H9 (cell line): ENCODE measurements at regions not wholly inside any gene's neighbourhood (a gene's known extent, or its start where the extent isn't known, plus 50 kb on each side); places are given as distances from the start of the nearest gene placed in this dataset.

ENCODE experiments used
- DNase-seq: peaks from one replicate; pipeline ENCODE4 v3.0.0-alpha.2; 2017
- H2AFZ ChIP-seq: one replicate; pipeline ENCODE4 v1.6.1; 2013; ENCODE audit warnings: mild to moderate bottlenecking, low read length, control low read depth, moderate library complexity
- H2AK5ac ChIP-seq: 2 replicates; pipeline ENCODE4 v1.6.1; 2013; ENCODE audit warnings: low read length, control low read depth, mixed read lengths; ENCODE audit not compliant: insufficient read length
- H2BK120ac ChIP-seq: one replicate; pipeline ENCODE4 v1.6.1; 2013; ENCODE audit warnings: low read depth, mild to moderate bottlenecking, low read length, control low read depth, inconsistent platforms; ENCODE audit not compliant: poor library complexity, severe bottlenecking
- H2BK12ac ChIP-seq: 2 replicates; pipeline ENCODE4 v1.6.1; 2013; ENCODE audit warnings: low read length, control low read depth, mixed read lengths, low read depth; ENCODE audit not compliant: insufficient read length
- H2BK15ac ChIP-seq: 2 replicates; pipeline ENCODE4 v1.6.1; 2013; ENCODE audit warnings: low read depth, low read length, control low read depth
- H2BK20ac ChIP-seq: one replicate; pipeline ENCODE4 v1.6.1; 2013; ENCODE audit warnings: low read depth, mild to moderate bottlenecking, low read length, control low read depth, inconsistent platforms; ENCODE audit not compliant: poor library complexity, severe bottlenecking
- H2BK5ac ChIP-seq: 2 replicates; pipeline ENCODE4 v1.6.1; 2013; ENCODE audit warnings: low read length, control low read depth, mixed read lengths; ENCODE audit not compliant: insufficient read length
- H3K14ac ChIP-seq: 2 replicates; pipeline ENCODE4 v1.6.1; 2013; ENCODE audit warnings: low read length, control low read depth; ENCODE audit not compliant: insufficient read depth
- H3K18ac ChIP-seq: 2 replicates; pipeline ENCODE4 v1.6.1; 2013; ENCODE audit warnings: low read depth, mild to moderate bottlenecking, mixed read lengths, low read length, control low read depth; ENCODE audit not compliant: insufficient read length
- H3K23ac ChIP-seq: 2 replicates; pipeline ENCODE4 v1.6.1; 2013; ENCODE audit warnings: low read length, control low read depth, mixed read lengths, low read depth; ENCODE audit not compliant: insufficient read length
- H3K23me2 ChIP-seq: 2 replicates; pipeline ENCODE4 v1.6.1; 2013; ENCODE audit warnings: low read depth, mild to moderate bottlenecking, mixed read lengths, low read length, control low read depth; ENCODE audit not compliant: insufficient read length, poor library complexity, severe bottlenecking
- H3K27ac ChIP-seq: 2 replicates; pipeline ENCODE4 v1.5.1; 2013; ENCODE audit warnings: low read length, control low read depth, mixed read lengths, low read depth; ENCODE audit not compliant: insufficient read length
- H3K27me3 ChIP-seq: 2 replicates; pipeline ENCODE4 v1.6.1; 2013; ENCODE audit warnings: low read length, control low read depth, inconsistent platforms; ENCODE audit not compliant: insufficient read depth
- H3K4ac ChIP-seq: 2 replicates; pipeline ENCODE4 v1.6.1; 2013; ENCODE audit warnings: low read depth, mild to moderate bottlenecking, control low read depth, inconsistent platforms, low read length, moderate library complexity
- H3K4me1 ChIP-seq: 2 replicates; pipeline ENCODE4 v1.6.1; 2013; ENCODE audit warnings: low read length, control low read depth, inconsistent platforms; ENCODE audit not compliant: insufficient read depth
- H3K4me2 ChIP-seq: 2 replicates; pipeline ENCODE4 v1.6.1; 2013; ENCODE audit warnings: low read length, control low read depth, mixed read lengths; ENCODE audit not compliant: insufficient read length, insufficient read depth
- H3K56ac ChIP-seq: 2 replicates; pipeline ENCODE4 v1.6.1; 2013; ENCODE audit warnings: low read depth, mild to moderate bottlenecking, mixed read lengths, low read length, control low read depth; ENCODE audit not compliant: insufficient read length
- H3K79me1 ChIP-seq: 2 replicates; pipeline ENCODE4 v1.6.1; 2013; ENCODE audit warnings: low read depth, mild to moderate bottlenecking, moderate library complexity, low read length, control low read depth, inconsistent platforms; ENCODE audit not compliant: insufficient read depth, poor library complexity, severe bottlenecking
- H3K79me2 ChIP-seq: 2 replicates; pipeline ENCODE4 v1.6.1; 2013; ENCODE audit warnings: low read length, control low read depth, inconsistent platforms; ENCODE audit not compliant: insufficient read depth
- H3K9ac ChIP-seq: 2 replicates; pipeline ENCODE4 v1.6.1; 2013; ENCODE audit warnings: low read length, control low read depth, mixed read lengths; ENCODE audit not compliant: insufficient read length; ENCODE audit errors: extremely low read depth
- H3K9me3 ChIP-seq: one replicate; pipeline ENCODE4 v1.6.1; 2013; ENCODE audit warnings: low read depth, low read length, inconsistent platforms; ENCODE audit not compliant: control insufficient read depth
- H3T11ph ChIP-seq: one replicate; pipeline ENCODE4 v1.6.1; 2013; ENCODE audit warnings: mild to moderate bottlenecking, low read length, control low read depth, inconsistent platforms
- H4K20me1 ChIP-seq: one replicate; pipeline ENCODE4 v1.6.1; 2013; ENCODE audit not compliant: control insufficient read depth, insufficient read length, insufficient read depth
- H4K5ac ChIP-seq: 2 replicates; pipeline ENCODE4 v1.6.1; 2013; ENCODE audit warnings: low read depth, mild to moderate bottlenecking, mixed read lengths, low read length, control low read depth; ENCODE audit not compliant: insufficient read length
- H4K8ac ChIP-seq: replicated peaks from 2 replicates; pipeline ENCODE4 v1.6.1; 2013; ENCODE audit warnings: low read length, control low read depth, mixed read lengths, low read depth; ENCODE audit not compliant: insufficient read length
- H4K91ac ChIP-seq: 2 replicates; pipeline ENCODE4 v1.6.1; 2013; ENCODE audit warnings: low read depth, mild to moderate bottlenecking, moderate library complexity, mixed read lengths, low read length, control low read depth; ENCODE audit not compliant: insufficient read length
- H3K27ac Mint-ChIP-seq, 3 experiments: 2 replicates in 2 of 3; 3 replicates in 1 of 3; pipeline ENCODE4 v1.8.0; 2020 to 2021; ENCODE audit warnings: mixed read lengths in 3 of 3, mild to moderate bottlenecking in 1 of 3, moderate library complexity in 1 of 3
- H3K27me3 Mint-ChIP-seq: 2 replicates; pipeline ENCODE4 v1.8.0; 2021; ENCODE audit warnings: low read depth, mild to moderate bottlenecking, moderate library complexity, mixed read lengths
- H3K36me3 Mint-ChIP-seq, 3 experiments: 2 replicates in 2 of 3; 3 replicates in 1 of 3; pipeline ENCODE4 v1.8.0; 2020 to 2021; ENCODE audit warnings: low read depth in 3 of 3, mixed read lengths in 3 of 3; ENCODE audit not compliant: insufficient read depth in 1 of 3
- H3K4me1 Mint-ChIP-seq, 2 experiments: 2 replicates each; pipeline ENCODE4 v1.8.0; 2020; ENCODE audit warnings: mixed read lengths in 2 of 2
- H3K4me3 Mint-ChIP-seq, 2 experiments: 2 replicates in 1 of 2; 3 replicates in 1 of 2; pipeline ENCODE4 v1.8.0; 2020 to 2021; ENCODE audit warnings: mild to moderate bottlenecking in 2 of 2, mixed read lengths in 2 of 2, moderate library complexity in 1 of 2
- H3K9me3 Mint-ChIP-seq, 2 experiments: 2 replicates in 1 of 2; 3 replicates in 1 of 2; pipeline ENCODE4 v1.8.0; 2020; ENCODE audit warnings: mild to moderate bottlenecking in 2 of 2, mixed read lengths in 2 of 2, moderate library complexity in 1 of 2
- WGBS: extraction: QIAGEN DNeasy Blood & Tissue Kit; methylation state at CpG from one replicate; pipeline ENCODE4 v1.1.7; 2013; ENCODE audit warnings: missing lambda C conversion rate, low lambda C conversion rate, mixed read lengths; ENCODE audit not compliant: insufficient read length; ENCODE audit errors: extremely low coverage; 5-methylcytosine and 5-hydroxymethylcytosine counted together
- TF ChIP-seq, protein P1 (sequence below): fragments of 200-600 bp; sonication (generic); conservative IDR thresholded peaks from 3 replicates; pipeline ENCODE4 v1.8.0; 2021; ENCODE audit warnings: antibody characterized with exemption, mild to moderate bottlenecking

- H3K4me3 Mint-ChIP-seq, result no peak overlapping the region
- Histone ChIP-seq H3K9ac (no peak overlapping the region), H3K14ac (no peak overlapping the region), H3K4ac (no peak overlapping the region), H3K23me2 (no peaks in the 10 kb centered on the region), H3K56ac (no peak overlapping the region), H2AK5ac (no peak overlapping the region), H3K79me2 (no peaks in the 10 kb centered on the region), H4K8ac (no peak overlapping the region), H2AFZ (peak overlapping the region; percentile 22), H2BK15ac (no peak overlapping the region), H3K9me3 (no peaks in the 10 kb centered on the region), H3K18ac (no peak overlapping the region), H3K79me1 (no peaks in the 10 kb centered on the region), H3K4me2 (no peak overlapping the region), H3K27ac (no peak overlapping the region), H2BK12ac (no peak overlapping the region), H2BK120ac (no peak overlapping the region), H2BK5ac (no peak overlapping the region), H3K23ac (no peak overlapping the region), H3K27me3 (no peaks in the 10 kb centered on the region), H2BK20ac (no peak overlapping the region), H3K4me1 (no peaks in the 10 kb centered on the region), H4K5ac (no peak overlapping the region), H4K20me1 (no peaks in the 10 kb centered on the region), H4K91ac (no peak overlapping the region), H3T11ph (no peak overlapping the region)
- no peak for DNase-seq
- WGBS, result no CpG with 5 or more reads among the region's 2 CpGs
- H3K27me3 Mint-ChIP-seq, result no peaks in the 10 kb centered on the region
- H3K4me1 Mint-ChIP-seq, result no peaks in the 10 kb centered on the region
- no peak overlapping the region; a peak in 1 of 7 replicates for H3K27ac Mint-ChIP-seq
- H3K9me3 Mint-ChIP-seq, result no peaks in the 10 kb centered on the region; a peak in 1 of 5 replicates
- TF ChIP-seq, protein P1, sequence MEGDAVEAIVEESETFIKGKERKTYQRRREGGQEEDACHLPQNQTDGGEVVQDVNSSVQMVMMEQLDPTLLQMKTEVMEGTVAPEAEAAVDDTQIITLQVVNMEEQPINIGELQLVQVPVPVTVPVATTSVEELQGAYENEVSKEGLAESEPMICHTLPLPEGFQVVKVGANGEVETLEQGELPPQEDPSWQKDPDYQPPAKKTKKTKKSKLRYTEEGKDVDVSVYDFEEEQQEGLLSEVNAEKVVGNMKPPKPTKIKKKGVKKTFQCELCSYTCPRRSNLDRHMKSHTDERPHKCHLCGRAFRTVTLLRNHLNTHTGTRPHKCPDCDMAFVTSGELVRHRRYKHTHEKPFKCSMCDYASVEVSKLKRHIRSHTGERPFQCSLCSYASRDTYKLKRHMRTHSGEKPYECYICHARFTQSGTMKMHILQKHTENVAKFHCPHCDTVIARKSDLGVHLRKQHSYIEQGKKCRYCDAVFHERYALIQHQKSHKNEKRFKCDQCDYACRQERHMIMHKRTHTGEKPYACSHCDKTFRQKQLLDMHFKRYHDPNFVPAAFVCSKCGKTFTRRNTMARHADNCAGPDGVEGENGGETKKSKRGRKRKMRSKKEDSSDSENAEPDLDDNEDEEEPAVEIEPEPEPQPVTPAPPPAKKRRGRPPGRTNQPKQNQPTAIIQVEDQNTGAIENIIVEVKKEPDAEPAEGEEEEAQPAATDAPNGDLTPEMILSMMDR, result no peak
- H3K36me3 Mint-ChIP-seq, result no peaks in the 10 kb centered on the region
Measured at GRCh38 chr16:9479008-9479407, 387.6 kb downstream of the HAPSTR1 start.
